ENCODE measurements at regions not wholly inside any gene's neighbourhood (a gene's known extent, or its start where the extent isn't known, plus 50 kb on each side); places are given as distances from the start of the nearest gene placed in this dataset.

DNA sequence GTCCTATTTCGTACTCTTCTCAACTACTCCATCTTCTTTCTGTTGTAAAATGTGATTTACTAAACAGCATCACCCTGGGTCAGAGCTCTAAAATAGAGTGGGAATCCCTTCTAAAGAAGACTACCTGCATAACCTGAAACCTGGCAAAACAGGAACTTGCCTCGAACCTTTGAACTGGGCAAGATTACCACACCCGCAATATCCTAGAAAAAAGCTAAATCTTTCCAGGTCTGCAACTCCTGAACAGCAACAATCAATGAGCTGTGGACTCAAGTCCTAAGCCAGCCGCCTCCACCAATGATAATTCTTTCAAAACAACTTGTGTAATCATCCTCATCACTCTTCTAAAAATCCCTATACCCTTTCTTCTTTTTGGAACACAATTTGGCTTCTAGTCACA lies 824.2 kb upstream of the COBL start:
- TF ChIP-seq, protein P1, sequence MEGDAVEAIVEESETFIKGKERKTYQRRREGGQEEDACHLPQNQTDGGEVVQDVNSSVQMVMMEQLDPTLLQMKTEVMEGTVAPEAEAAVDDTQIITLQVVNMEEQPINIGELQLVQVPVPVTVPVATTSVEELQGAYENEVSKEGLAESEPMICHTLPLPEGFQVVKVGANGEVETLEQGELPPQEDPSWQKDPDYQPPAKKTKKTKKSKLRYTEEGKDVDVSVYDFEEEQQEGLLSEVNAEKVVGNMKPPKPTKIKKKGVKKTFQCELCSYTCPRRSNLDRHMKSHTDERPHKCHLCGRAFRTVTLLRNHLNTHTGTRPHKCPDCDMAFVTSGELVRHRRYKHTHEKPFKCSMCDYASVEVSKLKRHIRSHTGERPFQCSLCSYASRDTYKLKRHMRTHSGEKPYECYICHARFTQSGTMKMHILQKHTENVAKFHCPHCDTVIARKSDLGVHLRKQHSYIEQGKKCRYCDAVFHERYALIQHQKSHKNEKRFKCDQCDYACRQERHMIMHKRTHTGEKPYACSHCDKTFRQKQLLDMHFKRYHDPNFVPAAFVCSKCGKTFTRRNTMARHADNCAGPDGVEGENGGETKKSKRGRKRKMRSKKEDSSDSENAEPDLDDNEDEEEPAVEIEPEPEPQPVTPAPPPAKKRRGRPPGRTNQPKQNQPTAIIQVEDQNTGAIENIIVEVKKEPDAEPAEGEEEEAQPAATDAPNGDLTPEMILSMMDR (IDR thresholded peaks at IDR 0.05), result no peak
- TF ChIP-seq ZFX (IDR thresholded peaks at IDR 0.05; ENCODE audit: borderline replicate concordance), result no peak

All from 22Rv1 (cell line).